ENCODE measurements at regions not wholly inside any gene's neighbourhood (a gene's known extent, or its start where the extent isn't known, plus 50 kb on each side); places are given as distances from the start of the nearest gene placed in this dataset.
"Not testable (repeated sequence)": the region's sequence is repeated elsewhere in the genome, so short reads cannot be mapped to it uniquely, and the experiment has no call there.

DNA sequence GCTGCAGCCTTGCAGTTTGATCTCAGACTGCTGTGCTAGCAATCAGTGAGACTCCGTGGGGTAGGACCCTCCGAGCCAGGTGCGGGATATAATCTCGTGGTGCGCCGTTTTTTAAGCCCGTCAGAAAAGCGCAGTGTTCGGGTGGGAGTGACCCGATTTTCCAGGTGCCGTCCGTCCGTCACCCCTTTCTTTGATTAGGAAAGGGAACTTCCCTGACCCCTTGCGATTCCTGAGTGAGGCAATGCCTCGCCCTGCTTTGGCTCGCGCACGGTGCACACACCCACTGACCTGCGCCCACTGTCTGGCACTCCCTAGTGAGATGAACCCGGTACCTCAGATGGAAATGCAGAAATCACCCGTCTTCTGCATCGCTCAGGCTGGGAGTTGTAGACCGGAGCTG lies 203.2 kb downstream of the SNCAIP start:
- not testable (repeated sequence) for DNase-seq

DNA sequence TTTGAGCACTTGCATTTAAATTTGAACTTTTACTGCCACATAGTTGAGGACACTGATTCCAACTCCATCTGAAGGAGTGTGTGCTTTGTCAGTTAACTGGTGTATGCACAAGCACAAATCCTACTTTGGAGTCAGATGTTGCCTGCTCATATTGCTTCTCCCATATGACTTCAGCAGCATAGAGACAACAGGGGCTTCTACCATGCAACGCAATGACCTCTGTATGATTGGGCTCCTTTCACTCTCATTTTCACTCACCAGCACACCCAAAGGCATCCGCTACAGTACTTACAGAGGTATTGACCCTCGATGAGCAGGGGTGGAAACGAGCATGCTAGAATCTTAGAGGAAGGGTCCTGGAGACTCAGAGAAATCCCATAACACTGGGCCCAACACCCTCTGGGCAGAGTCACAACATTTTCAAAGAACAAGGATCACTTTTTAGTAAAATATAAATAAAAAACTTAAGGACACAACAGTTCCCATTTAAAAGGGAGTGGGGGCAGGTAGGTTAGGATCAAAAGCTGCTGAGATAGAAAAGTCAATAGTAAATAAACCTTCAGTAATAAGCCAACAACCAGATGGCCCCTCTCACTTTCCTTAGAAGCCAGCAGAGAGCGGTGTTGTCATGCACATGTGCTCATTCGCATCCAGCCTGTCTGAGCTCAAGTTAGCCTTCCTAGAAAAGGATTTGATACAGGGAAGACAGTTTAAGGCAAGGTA lies 203.8 kb downstream of the SNCAIP start:
- no peak for DNase-seq

DNA sequence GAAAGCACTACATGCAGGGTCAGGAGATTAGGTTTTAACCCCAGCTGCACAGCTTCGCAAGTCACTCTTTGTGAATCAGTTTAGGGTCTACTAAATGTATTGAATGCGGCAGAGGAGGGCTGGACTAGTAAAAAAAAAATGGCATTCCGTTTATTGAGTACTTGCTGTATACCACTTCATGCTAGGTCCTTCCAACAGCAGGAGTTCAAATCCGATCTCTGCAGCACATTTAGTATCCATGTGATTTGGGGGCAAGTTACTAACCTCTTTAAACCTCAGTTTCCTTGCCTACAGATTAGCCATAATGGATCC lies 204.4 kb downstream of the SNCAIP start:
- DNase-seq, result no peak

DNA sequence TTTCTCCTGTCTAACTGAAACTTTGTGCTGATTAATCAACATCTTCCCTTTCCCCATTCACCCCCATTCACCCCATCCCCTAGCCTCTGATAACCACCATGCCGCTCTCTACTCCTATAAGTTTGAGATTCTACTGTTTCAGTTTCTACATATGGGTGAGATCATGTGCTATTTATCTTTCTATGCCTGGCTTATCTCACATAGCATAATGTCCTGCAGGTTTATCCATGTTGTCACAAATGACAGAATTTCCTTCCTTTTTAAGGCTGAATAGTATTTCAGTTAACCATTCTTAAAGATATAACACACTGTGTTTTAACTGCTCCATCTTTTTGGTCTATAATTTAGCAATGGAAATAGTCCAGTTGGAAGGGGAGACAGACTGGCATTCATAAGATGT lies 205.1 kb downstream of the SNCAIP start:
- no peak for DNase-seq

DNA sequence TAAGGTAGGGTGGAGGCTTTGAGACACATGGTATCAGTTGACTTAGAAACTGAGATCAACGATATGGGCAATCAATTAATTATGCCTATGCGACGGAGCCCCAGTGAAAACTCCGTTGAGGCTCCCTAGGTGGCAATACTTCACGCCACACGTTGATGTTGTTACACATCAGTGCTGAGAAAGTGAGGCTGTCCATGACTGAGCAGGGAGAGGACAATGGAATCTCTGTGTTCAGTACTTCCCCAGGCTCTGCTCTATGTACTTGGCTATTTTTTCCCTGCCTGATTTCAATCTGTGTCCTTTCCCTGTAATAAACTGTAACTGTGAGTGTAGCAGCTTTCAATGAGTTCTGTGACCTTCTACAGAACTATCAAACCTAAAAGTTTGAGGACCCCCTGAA lies 211.7 kb downstream of the SNCAIP start:
- DNase-seq, result no peak

DNA sequence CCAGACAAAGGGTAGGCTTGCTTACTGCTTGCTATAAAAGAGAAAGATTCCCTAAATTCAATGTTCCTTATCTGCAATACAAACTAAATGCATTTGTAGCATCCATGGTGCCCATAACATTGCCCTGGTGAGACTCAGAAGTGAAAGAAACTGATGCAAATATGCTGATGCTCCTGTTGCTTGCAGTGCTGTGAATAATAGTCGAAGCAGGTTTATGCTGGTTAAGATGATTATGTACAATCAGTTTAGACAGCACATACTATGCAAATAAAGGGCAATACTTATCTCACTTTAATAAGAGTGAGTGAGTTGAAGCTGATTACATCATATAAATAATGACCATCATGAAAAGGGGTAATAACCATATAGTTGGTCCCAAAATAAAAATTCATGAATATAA lies 215.5 kb downstream of the SNCAIP start:
- DNase-seq, result no peak

DNA sequence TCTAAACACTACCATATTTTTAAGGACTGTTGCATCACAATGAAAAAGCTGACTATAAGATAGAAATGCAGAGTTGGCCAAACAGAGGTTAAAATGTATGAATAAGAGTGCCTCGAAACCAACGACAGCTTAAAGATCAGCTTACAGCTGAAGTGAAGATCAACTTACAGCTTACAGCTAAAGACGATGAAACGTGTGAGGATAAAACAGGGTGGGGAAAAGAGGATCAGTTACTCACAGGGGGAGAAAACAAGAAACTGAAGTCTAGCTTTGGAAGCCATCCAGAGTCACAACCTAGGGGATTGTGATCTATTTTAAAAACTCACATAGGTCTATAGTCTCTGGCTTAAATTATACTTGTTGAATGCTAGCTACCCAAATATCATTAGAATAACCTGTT lies 220.0 kb downstream of the SNCAIP start:
- no peak for DNase-seq

DNA sequence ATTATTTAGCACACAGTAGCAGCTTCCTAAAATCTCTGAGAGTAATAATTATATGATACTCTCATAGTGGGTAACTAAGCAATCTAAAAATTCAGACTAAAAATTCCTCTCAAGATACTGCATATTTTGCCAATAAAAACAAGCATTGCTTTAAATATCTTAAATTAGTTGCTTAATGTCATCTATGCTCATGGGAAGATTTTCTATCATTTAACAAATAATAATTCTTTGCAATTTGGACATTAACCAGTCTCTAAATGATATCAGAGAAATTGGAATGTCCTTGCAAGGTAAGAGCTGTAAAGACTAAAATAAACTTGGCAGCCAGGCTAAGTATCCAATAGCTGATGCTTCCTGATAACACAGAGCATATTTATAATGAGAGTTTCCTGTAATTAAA lies 221.8 kb downstream of the SNCAIP start:
- DNase-seq, result no peak

DNA sequence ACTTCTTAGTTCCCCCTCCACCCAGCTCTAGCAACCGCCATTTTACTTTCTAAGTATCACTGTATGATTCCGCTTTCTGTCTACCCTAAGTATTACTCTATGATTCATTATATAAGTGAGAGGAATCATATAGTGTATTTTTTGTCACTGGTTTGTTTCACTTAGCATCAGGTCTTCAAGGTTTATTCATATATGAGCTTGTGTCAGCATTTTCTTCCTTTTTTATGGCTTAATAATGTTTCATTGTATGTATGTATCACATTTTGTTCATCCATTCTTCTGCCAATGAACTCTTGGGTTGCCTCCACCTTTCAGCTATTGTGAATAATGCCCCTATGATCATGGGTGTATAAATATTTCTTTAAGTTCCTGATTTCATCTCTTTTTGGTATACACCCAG lies 222.8 kb downstream of the SNCAIP start:
- DNase-seq, result no peak

DNA sequence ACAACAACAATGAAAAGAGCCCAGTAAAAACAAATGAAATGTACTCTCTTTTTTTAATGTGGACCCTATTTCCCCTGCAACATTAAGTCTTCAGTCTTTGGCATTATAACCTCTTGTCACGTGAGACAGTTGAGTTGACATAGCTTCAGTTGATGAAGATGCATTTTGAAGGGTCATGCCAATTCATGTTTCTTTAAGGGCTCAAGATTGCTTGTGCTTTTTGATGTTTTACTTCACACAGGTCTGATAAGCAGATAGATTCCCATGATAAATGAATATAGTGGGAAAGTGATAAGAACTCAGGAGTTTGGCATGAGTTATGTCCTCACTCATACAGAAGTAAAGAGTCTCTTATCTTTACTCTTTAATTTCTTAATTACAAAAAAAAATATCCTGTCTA lies 229.4 kb downstream of the SNCAIP start:
- DNase-seq, result no peak

DNA sequence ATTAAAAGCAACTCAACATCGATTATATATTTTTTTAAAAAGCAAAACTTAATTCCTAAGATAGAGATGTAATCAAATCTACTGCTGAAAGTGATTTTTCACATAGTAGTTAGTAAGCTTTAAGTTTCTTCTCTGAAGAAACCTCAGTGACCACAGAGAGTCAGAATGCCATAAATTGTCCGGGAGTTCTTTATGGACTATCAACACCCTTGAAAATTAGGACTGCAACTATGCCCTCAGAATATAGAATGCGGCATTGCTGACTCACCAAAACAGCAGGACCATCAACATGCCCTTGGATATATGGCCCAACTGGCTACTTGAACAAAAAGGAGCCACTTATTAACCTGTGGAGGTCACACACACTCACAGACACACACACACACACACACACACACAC lies 228.9 kb upstream of the SNX2 start:
- no peak for DNase-seq

DNA sequence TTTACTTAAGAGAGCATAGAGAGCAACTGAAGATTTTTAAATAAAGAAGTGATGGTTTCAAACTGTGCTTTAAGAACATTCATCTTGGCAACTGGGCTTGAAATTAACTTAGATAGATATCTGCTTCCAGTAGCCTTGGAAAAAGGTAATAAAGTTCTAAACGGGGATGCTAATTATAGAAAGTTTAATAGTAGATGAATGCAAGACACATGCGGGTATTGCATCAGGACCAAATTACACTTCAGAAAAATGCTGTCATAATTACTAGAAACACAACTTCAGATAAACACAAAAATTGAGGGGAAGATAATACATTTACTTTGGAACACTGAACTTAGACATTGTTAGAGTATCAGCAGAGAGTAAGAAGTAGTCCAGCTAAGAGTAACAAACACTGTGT lies 227.7 kb upstream of the SNX2 start:
- DNase-seq, result no peak

DNA sequence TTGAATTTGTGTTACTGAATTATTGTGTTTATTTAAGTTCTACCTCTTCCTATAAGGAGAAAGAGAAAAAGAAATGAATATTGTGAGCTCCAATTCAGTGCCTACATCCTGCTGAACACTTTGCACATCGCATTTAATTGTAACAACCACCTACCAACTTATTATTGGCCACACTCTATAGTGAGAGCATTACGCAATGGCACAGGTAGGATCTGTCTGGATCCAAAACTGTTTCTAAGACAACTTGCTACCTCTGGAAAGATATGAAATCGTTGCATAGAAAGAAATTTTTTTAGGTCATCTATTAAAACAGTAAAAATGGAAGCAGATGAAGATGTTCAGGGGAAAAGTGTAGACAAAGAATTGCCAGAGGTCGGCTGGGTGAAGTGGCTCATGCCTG lies 227.2 kb upstream of the SNX2 start:
- no peak for DNase-seq

DNA sequence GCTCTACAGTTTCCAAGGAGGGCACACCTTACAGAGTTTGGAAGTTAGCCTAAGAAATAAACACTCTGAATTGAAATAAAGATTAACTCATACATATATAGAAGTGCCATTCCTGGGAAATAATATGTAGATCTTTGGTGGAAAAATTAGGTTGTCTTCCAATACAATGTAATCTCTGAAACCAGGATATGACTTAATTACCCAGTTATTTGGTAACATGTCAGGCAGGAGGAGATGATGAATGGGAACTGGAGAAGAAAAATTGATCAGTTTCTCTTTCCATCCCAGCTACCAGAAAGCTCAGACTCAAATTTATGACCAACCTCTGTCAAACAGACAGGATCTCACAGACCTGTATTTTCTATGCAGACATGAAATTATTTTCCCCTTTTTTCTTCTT lies 215.2 kb upstream of the SNX2 start:
- DNase-seq, result no peak

DNA sequence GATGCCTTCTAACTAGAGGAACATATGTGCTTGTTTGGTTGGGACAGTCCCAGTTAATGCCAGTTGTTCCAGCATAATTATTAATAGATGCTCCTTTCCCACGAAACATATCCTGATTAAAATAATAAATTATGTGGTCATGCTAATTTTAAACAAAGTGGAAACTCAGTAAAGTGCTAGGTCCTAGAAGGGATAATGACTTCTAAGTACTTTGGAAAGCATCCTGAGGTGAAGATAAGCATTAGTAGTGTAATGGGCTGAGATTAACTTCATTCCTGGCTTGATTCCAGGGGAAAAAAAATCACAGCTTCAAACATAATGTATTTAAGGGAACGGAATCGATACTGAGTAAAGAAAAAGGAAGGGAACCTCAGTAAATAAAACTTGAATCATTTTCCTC lies 213.7 kb upstream of the SNX2 start:
- DNase-seq, result no peak

DNA sequence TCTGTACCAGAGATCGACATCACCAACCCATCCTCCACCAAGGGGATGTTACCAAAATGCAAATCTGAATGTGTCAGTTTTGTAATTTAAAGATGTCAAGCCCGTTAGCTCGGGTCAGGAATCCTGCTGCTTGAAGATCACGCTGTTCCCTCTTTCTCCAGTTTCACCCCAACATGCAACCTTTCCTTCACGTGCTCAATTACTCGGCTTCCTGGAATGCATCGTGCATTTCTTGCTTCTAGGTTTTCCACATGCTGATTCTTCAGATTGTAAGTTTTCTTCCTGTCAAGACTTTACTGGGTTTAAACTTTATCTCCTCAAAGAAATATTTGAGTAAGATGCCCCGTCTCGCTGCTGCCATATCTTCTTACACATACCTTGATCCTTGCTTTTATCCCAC lies 209.5 kb upstream of the SNX2 start:
- no peak for DNase-seq

DNA sequence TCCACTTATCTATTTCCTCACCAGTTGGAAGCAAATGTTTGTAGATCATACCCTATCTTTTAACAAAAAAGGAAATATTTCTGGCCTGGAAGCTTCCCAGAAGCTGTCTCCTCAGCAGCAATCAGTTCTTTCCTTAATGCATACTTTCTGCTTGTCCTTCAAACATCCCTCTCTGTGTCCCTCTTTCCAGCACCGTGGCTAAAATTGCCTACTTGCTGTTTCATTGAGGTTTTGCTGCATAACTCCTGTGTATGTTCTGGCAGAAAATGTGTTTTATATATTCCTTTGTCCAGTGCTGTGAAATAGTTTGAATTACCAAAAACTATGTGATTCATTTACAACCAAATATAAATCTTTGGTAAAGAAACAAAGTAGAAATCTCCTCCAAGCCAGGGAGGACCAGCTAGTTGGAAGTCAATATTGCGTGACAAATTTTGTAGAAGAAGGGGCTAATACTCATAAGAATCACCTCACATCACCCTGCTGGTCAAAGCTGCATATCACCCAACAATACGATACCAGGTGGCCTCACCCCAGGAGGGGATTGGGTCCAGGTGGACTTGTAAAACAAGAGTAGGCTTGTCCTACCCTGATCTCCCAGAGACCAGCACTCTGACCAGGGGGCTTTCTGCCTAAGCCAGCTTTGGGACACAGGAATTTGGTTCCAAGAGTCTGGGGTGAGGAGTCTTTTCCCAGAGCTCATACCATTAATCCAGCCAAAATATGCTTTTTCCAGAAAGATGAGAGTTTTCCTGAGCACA lies 198.4 kb upstream of the SNX2 start:
- no peak for DNase-seq

DNA sequence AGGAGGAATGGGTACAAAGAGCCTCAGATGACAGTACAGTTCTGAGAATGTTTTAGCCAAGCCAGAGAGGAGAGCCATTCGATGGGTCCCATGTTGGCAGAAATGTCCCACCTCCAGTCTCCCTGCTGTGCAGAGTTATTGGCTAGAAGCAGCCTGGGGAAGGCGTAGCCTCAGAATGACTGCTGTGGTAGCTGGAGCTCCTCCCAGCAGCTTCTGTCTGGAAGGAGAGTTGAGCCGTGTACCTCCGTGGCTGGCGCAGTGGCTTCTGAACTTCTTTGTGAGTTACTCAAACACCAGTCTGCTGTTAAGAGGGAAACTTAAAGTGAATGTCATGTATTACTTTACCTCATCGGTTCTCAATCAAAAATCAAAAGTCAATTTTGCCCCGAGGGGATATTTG lies 193.3 kb upstream of the SNX2 start:
- DNase-seq, result no peak

DNA sequence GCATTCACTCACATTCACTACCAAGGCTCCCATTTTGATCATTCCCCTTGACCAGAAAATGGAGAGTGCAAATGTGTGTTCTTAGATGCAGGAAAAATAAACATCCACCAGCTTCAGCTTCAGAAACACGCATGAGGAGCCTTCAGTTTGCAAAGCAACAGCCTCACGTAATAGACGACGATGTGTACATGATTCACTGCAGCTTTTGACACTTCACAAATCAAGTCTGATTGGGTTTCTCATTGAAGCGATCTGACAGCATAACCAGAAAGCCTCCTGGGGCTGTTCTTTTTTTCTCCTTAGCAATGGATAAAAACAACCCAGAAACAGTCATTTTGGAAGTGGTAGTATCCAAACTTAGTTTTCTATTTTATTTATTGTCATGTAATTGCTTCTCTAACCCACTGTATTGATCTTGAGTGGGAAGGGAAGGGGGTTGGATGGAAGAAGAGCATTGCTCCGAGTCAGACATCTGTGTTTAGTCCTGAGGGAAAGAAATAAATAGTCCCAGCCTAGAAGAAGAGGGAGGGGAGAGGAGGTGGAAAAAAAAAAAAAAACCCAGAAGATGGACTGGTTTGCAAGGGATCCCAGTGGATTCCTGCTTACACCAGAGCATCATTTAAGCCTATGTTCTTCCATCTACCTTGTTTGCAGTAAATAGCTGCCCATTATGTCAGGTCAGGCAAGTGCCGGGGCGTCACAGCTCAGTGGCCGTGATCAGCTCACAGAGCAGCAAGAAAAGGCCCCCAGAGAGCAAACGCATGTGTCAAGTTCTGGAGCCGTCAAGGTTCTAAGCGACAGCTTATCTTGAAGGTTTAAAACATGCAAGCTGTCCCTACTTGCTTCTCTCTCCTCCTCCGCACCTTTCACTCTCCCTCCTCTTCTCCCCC lies 190.2 kb upstream of the SNX2 start:
- DNase-seq, result no peak

DNA sequence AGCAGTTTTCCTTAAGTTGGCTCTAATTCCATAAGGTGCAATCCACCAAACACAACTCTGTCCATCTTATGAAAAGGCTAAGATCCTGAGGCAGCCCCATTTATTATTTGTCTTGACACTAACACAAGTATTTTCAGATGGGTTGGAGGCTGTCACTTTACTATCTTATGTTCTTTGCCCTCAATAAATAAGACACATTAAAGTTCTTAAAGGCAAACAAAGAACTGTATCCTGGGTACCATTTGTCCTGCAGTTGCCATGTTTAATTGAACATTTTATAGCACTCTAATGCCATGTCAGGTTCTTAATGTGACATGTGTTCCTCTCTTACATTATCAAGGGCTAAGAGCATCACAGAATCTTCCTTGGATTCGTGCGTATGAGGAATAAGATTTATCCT lies 189.5 kb upstream of the SNX2 start:
- no peak for DNase-seq

DNA sequence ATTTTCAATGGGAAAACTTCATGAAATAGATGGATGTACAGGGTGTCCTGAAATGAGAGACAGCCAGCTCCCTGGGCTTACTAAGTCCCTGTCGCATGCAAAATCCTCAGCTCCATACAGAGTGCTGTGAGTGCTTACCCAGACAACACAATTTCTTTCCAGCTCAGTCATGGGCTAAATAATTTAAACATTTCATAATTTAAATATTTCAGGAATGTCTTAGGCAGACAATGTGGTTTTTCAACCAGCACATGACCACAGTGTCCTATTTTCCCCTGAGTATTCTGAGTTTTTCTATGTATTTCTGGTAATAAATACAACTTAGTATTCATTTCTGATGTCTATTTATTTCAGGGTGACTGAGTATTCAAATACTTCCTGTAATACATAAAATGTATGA lies 188.5 kb upstream of the SNX2 start:
- DNase-seq, result no peak

DNA sequence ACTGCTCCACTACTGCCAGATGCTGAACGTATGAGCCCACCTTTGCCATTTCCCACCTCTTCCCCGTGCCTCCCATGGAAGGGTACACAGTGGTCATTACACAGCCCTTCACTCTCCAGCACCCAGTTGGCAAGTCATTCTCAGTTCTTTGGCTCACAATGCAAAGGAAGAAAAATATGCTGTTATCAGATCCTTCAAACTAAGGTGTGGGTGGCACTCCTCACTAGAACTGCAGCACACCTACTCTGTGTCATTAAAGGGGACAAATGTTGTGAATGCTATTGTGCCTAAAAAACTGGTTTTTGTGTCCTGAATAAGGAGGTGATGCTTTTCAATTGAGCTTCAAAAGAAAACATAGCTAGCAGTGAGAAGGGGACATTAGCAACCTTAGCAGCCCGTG lies 183.1 kb upstream of the SNX2 start:
- no peak for DNase-seq

DNA sequence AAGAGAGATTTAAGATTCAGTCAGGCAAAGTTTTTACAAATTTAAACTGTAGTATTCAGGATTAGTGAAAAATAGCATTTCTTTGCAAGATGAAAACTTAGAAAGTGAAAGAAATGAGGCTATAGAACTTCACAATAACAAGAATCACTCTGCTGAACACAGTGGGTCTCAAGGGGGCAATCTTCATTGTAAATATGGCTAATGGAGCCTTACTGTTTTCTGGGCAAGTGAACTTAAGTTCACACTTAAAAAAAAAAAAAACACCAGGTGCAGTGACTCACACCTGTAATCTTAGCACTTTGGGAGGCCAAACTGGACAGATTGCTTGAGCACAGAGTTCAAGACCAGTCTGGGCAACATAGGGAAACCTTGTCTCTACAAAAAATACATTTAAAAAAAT lies 175.9 kb upstream of the SNX2 start:
- DNase-seq, result no peak

DNA sequence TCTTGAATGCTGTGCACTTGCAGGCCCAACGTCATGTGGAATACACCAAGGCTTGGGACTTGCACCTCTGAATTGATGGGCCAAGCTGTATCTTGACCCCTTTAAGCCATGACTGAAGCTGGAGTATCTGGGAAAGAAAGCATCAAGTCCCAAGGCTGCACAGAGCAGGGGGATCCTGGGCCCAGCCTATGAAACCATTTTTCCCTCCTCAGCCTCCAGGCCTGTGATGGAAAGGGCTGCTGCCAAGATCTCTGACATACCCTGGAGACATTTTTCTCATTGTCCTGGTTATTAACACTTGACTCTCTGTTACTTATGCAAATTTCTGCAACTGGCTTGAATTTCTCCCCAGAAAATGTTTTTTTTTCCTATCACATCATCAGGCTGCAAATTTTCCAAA lies 174.0 kb upstream of the SNX2 start:
- DNase-seq, result no peak
